ENCODE measurements at regions not wholly inside any gene's neighbourhood (a gene's known extent, or its start where the extent isn't known, plus 50 kb on each side); places are given as distances from the start of the nearest gene placed in this dataset.

- TF ChIP-seq GATAD2B (conservative IDR thresholded peaks at IDR 0.05; ENCODE audit: low read depth) (no peak), SUZ12 (IDR thresholded peaks at IDR 0.05; ENCODE audit: unreplicated experiment) (peak; percentile 56), RAD21 (IDR thresholded peaks at IDR 0.05; ENCODE audit: insufficient read depth, low read depth, low read length) (peak; percentile 47; the same call in 1 of the 2 replicates)
Measured at GRCh38 chr5:88140856-88141752, 127.5 kb downstream of the TMEM161B start (continued).

GRCh38 chr5:88140396-88140855, 128.2 kb downstream of the TMEM161B start:
- H3K9me3 ChIP-seq (replicated peaks; ENCODE audit: control insufficient read depth, insufficient read depth, low read length): no peaks in the 10 kb centered on the region; the same call in 2 of the 3 replicates
- no peak overlapping the region for H3K27ac ChIP-seq (ENCODE audit: control insufficient read depth, insufficient read depth)
- H3K4me1 ChIP-seq (ENCODE audit: control insufficient read depth, insufficient read depth, low read length): no peaks in the 10 kb centered on the region
- ChIA-PET RAD21 (ENCODE audit: unreplicated experiment) (interaction anchor here (0.6 kb wide), 1 partner anchor 540 kb away, joined by 3 read pairs; no protein-coding TSS in a partner anchor), CTCF (interaction anchor here (1.1 to 3.0 kb wide), 4 partner anchors 359 to 551 kb away, joined by 3 to 11 read pairs (median 8); no protein-coding TSS in a partner anchor), POLR2A (no interaction called here), SMC1A (ENCODE audit: uncharacterized antibody, unreplicated experiment) (no interaction called here)
- BruUV-seq (replicated peaks): no TSS peak
- H4K20me1 ChIP-seq (ENCODE audit: control insufficient read depth, insufficient read depth): no peaks in the 10 kb centered on the region; the same call in 1 of the 2 replicates
- H2AFZ ChIP-seq (ENCODE audit: control insufficient read depth, low read depth, low read length): no peak overlapping the region
- intact Hi-C loops (cut with micrococcal nuclease; ENCODE audit: unreplicated experiment): loop anchor here (5.0 kb wide), 1 partner anchor 358 kb away; no protein-coding TSS in a partner anchor
- H3K36me3 ChIP-seq (ENCODE audit: control insufficient read depth in 2 of 2, insufficient read depth in 2 of 2, low read length in 1 of 2): no peaks in the 10 kb centered on the region
- ATAC-seq (no peak), FAIRE-seq (no peak), DNase-seq (ENCODE audit: low read depth, low spot score) (no peak)
- 21% methylated on average over 15 of the region's 15 CpGs for WGBS (ENCODE audit: insufficient coverage, insufficient replicate concordance, low lambda C conversion rate, missing lambda C conversion rate)
- no peak overlapping the region; the same call in 1 of the 2 replicates for H3K4me2 ChIP-seq (ENCODE audit: control insufficient read depth, insufficient read depth)
- H3K4me3 ChIP-seq: no peak overlapping the region
- peaks cover 7 to 22% of the 10 kb centered on the region in 2 experiments for H3K27me3 ChIP-seq (replicated peaks in 1 of 2; ENCODE audit: control insufficient read depth in 2 of 2, insufficient read depth in 2 of 2, low read length in 1 of 2)
- no peak overlapping the region for H3K9ac ChIP-seq (ENCODE audit: control insufficient read depth, insufficient read depth, low read length)
- TF ChIP-seq SRF (IDR thresholded peaks at IDR 0.05; ENCODE audit: low read depth in 2 of 2, low read length in 2 of 2) (no peak), SMAD5 (IDR thresholded peaks at IDR 0.05; ENCODE audit: low read depth) (no peak), POU2F2 (IDR thresholded peaks at IDR 0.05; ENCODE audit: borderline replicate concordance, low read depth, low read length) (no peak), E2F4 (IDR thresholded peaks at IDR 0.05; ENCODE audit: low read depth, low read length) (no peak)
- in situ Hi-C loops (cut with MboI): loop anchor here (5.0 kb wide), 1 partner anchor 547 kb away; no protein-coding TSS in a partner anchor
- H3K79me2 ChIP-seq (ENCODE audit: control insufficient read depth, insufficient read depth, low read length): no peaks in the 10 kb centered on the region

Measured in GM12878 (cell line).